H1 (cell line): ENCODE measurements at regions not wholly inside any gene's neighbourhood (a gene's known extent, or its start where the extent isn't known, plus 50 kb on each side); places are given as distances from the start of the nearest gene placed in this dataset.

Experiments
- CBX8 ChIP-seq: fragments of 300-800, 300-1000 bp; sonication (generic); IDR thresholded peaks from 2 replicates; pipeline ENCODE4 v1.7.1; 2016; ENCODE audit warnings: low read depth, low read length, borderline replicate concordance
- CTCF ChIP-seq, 3 experiments: IDR thresholded peaks; 1 replicate in 2 of 3; 2 replicates in 1 of 3; pipeline versions ENCODE4 v1.5.1 to v1.6.1; 2011; ENCODE audit warnings: low read length in 3 of 3, mild to moderate bottlenecking in 3 of 3, inconsistent platforms in 2 of 3, low read depth in 1 of 3, moderate library complexity in 1 of 3; ENCODE audit not compliant: insufficient read depth in 1 of 3; ENCODE audit errors: control extremely low read depth in 1 of 3
- NRF1 ChIP-seq: IDR thresholded peaks from 2 replicates; pipeline ENCODE4 v1.6.1; 2011; ENCODE audit warnings: mild to moderate bottlenecking, low read depth, low read length, improper control_type of control experiment
- POLR2A ChIP-seq, 2 experiments: IDR thresholded peaks; 1 replicate in 1 of 2; 2 replicates in 1 of 2; pipeline ENCODE4 v1.6.1; 2011; ENCODE audit warnings: low read depth in 2 of 2, low read length in 2 of 2, mild to moderate bottlenecking in 2 of 2; ENCODE audit errors: control extremely low read depth in 1 of 2
- POLR2AphosphoS5 ChIP-seq: IDR thresholded peaks from 2 replicates; pipeline ENCODE4 v1.6.1; 2011; ENCODE audit warnings: low read depth, low read length
- TCF12 ChIP-seq: IDR thresholded peaks from 2 replicates; pipeline ENCODE4 v1.6.1; 2011; ENCODE audit warnings: low read depth, mild to moderate bottlenecking, low read length
- USF2 ChIP-seq: IDR thresholded peaks from 2 replicates; pipeline ENCODE4 v1.6.1; 2011; ENCODE audit warnings: low read length, improper control_type of control experiment

- no peak for TF ChIP-seq POLR2AphosphoS5
- no peak for TF ChIP-seq TCF12
- TF ChIP-seq USF2, result no peak
- TF ChIP-seq NRF1, result no peak
- TF ChIP-seq CTCF (IDR thresholded peaks at IDR 0.05; ENCODE audit: control extremely low read depth in 1 of 3, insufficient read depth in 1 of 3, low read depth in 1 of 3, low read length in 3 of 3), result no peak
- TF ChIP-seq POLR2A (IDR thresholded peaks at IDR 0.05; ENCODE audit: control extremely low read depth in 1 of 2, low read depth in 2 of 2, low read length in 2 of 2), result no peak
- TF ChIP-seq CBX8, result no peak
These were observed 546.3 kb downstream of the SOX6 start for GRCh38 chr11:15810082-15810481.
